ENCODE measurements at regions not wholly inside any gene's neighbourhood (a gene's known extent, or its start where the extent isn't known, plus 50 kb on each side); places are given as distances from the start of the nearest gene placed in this dataset.

DNA sequence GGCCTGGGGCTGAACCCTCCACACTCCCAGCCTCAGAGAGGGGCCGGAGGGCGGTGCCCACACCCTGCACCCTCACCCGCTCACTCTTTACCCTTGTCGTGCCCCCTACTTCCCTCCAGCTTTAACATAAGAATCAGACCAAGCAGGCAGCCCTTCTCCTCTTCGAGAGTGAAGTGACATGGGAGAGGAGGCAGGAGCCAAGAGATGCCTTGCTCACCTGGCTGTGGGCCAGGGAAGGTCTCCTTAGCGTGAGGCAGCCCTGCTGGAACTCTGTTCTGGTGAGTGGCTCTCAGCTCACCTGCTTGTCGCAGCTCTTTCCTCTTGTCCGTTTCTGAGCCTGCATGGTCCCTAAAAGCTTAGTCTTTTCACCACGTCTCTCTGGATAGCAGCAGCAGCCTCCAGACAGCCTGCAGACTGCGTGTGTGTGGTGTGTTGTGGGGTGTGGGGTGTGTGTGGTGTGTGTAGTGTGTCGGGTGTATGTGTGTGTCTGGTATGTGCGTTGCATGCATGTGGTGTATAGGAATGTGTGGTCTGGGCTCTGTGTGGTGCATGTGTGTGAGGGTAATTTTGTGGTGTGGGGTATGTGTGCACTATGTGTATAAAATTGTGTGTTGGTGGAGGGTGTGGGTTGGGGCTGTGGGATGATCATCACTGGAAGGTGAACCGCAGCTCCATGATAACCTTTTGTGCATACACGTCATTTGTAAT, 86.7 kb downstream of the CCDC185 start:
- WGBS (ENCODE audit: extremely low coverage, insufficient coverage, insufficient read length): 100% methylated on average over 1 of the region's 14 CpGs
- H2BK12ac ChIP-seq (ENCODE audit: low read length): no peak overlapping the region
- no peak overlapping the region for H4K91ac ChIP-seq (ENCODE audit: low read depth, low read length)
- H3K9me3 ChIP-seq (ENCODE audit: insufficient read depth, low read depth, low read length): no peaks in the 10 kb centered on the region
- no peaks in the 10 kb centered on the region for H3K79me2 ChIP-seq (ENCODE audit: control insufficient read depth, insufficient read depth, low read length, poor library complexity)
- no peak overlapping the region for H3K27ac ChIP-seq (ENCODE audit: low read depth, low read length)
- no peak overlapping the region for H3K14ac ChIP-seq (ENCODE audit: low read length)
- DNase-seq: no peak
- H3K4me2 ChIP-seq (ENCODE audit: low read length): no peak overlapping the region
- H3K27me3 ChIP-seq (ENCODE audit: insufficient read depth, low read length): no peaks in the 10 kb centered on the region
- H2BK5ac ChIP-seq (ENCODE audit: low read depth, low read length, poor library complexity): no peak overlapping the region
- no peak overlapping the region for H2BK120ac ChIP-seq (ENCODE audit: insufficient read depth, low read length, poor library complexity)
- H3K23ac ChIP-seq (ENCODE audit: low read length): no peak overlapping the region
- no peak overlapping the region for H3K18ac ChIP-seq (ENCODE audit: low read length)
- no peak overlapping the region for H3K4me3 ChIP-seq (ENCODE audit: low read depth, low read length)
- H3K4ac ChIP-seq (ENCODE audit: low read depth, low read length): no peak overlapping the region
- no peak overlapping the region for H3K9ac ChIP-seq (ENCODE audit: low read length)
- H4K12ac ChIP-seq (ENCODE audit: low read depth, low read length): no peak overlapping the region
- H3K79me1 ChIP-seq (ENCODE audit: low read length): no peaks in the 10 kb centered on the region
- H2AFZ ChIP-seq (ENCODE audit: insufficient read depth, low read length, poor library complexity): no peak overlapping the region
- H4K8ac ChIP-seq (ENCODE audit: low read depth, low read length): no peak overlapping the region
- H3K36me3 ChIP-seq (ENCODE audit: control insufficient read depth in 1 of 2, insufficient read depth in 2 of 2, low read length in 2 of 2): no peaks in the 10 kb centered on the region
- H3K4me1 ChIP-seq (ENCODE audit: control insufficient read depth in 1 of 2, insufficient read depth in 2 of 2, low read length in 2 of 2): no peaks in the 10 kb centered on the region
- H2AK5ac ChIP-seq (ENCODE audit: low read length): no peak overlapping the region

DNA sequence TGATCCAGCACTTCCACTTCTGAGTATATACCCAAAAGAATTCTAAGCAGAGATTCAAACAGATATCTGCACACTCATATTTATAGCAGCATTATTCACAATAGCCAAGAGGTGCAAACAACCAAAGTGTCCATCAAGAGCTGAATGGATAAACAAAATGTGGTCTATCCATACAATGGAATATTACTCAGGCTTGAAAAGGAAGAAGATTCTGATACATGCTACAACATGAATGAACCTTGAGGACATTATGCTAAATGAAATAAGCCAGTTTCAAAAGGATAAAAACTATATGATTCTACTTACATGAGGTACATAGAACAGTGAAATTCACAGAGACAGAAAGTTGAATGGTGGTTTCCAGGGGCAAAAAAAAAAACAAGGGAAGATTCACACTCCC, 88.9 kb downstream of the CCDC185 start:
- Histone ChIP-seq H4K8ac (ENCODE audit: low read depth, low read length) (no peak overlapping the region), H2AK5ac (ENCODE audit: low read length) (no peak overlapping the region), H3K27ac (ENCODE audit: low read depth, low read length) (no peak overlapping the region), H3K18ac (ENCODE audit: low read length) (no peak overlapping the region), H3K4me1 (ENCODE audit: control insufficient read depth in 1 of 2, insufficient read depth in 2 of 2, low read length in 2 of 2) (peaks cover 0 to 2% of the 10 kb centered on the region in 2 experiments), H3K79me2 (ENCODE audit: control insufficient read depth, insufficient read depth, low read length, poor library complexity) (no peaks in the 10 kb centered on the region), H2AFZ (ENCODE audit: insufficient read depth, low read length, poor library complexity) (no peak overlapping the region), H3K4ac (ENCODE audit: low read depth, low read length) (no peak overlapping the region), H3K9me3 (ENCODE audit: insufficient read depth, low read depth, low read length) (no peaks in the 10 kb centered on the region), H2BK12ac (ENCODE audit: low read length) (no peak overlapping the region), H3K36me3 (ENCODE audit: control insufficient read depth in 1 of 2, insufficient read depth in 2 of 2, low read length in 2 of 2) (no peaks in the 10 kb centered on the region), H3K23ac (ENCODE audit: low read length) (no peak overlapping the region), H3K79me1 (ENCODE audit: low read length) (no peaks in the 10 kb centered on the region), H3K14ac (ENCODE audit: low read length) (no peak overlapping the region), H3K27me3 (ENCODE audit: insufficient read depth, low read length) (no peaks in the 10 kb centered on the region), H4K12ac (ENCODE audit: low read depth, low read length) (no peak overlapping the region), H2BK5ac (ENCODE audit: low read depth, low read length, poor library complexity) (no peak overlapping the region), H3K4me2 (ENCODE audit: low read length) (no peak overlapping the region), H4K91ac (ENCODE audit: low read depth, low read length) (no peak overlapping the region), H3K4me3 (ENCODE audit: low read depth, low read length) (no peak overlapping the region), H3K9ac (ENCODE audit: low read length) (no peak overlapping the region), H2BK120ac (ENCODE audit: insufficient read depth, low read length, poor library complexity) (no peak overlapping the region)
- no peak for DNase-seq

DNA sequence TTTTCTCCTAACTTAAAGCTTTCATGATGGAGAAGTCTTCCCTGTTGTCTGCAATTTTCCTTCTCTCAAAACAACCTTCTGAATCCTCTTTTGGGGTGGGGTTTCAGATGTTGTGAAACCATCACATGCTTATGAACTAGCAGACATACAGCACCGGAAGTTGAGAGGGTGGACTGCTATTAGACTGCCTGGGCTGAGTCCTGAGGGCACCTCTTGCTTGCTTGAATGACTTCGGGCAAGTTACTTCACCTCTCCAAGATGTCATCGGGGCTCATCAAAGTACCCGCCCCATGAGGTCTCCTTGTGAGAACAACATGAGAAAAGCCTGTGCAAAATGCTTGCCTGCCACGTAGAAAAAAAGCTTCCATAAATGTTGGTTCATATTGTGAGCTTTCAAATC, 89.6 kb downstream of the CCDC185 start:
- DNase-seq: peak; percentile 55 to 59
- no peak overlapping the region for H2AFZ ChIP-seq (ENCODE audit: insufficient read depth, low read length, poor library complexity)
- H3K14ac ChIP-seq (ENCODE audit: low read length): no peak overlapping the region
- H3K23ac ChIP-seq (ENCODE audit: low read length): no peak overlapping the region
- no peak overlapping the region for H2BK120ac ChIP-seq (ENCODE audit: insufficient read depth, low read length, poor library complexity)
- no peak overlapping the region for H2AK5ac ChIP-seq (ENCODE audit: low read length)
- H4K8ac ChIP-seq (ENCODE audit: low read depth, low read length): no peak overlapping the region
- no peak overlapping the region for H3K9ac ChIP-seq (ENCODE audit: low read length)
- H4K91ac ChIP-seq (ENCODE audit: low read depth, low read length): no peak overlapping the region
- WGBS (ENCODE audit: extremely low coverage, insufficient coverage, insufficient read length): no CpG with 5 or more reads among the region's 5 CpGs
- H3K79me2 ChIP-seq (ENCODE audit: control insufficient read depth, insufficient read depth, low read length, poor library complexity): no peaks in the 10 kb centered on the region
- H3K27ac ChIP-seq (ENCODE audit: low read depth, low read length): no peak overlapping the region
- H3K4me1 ChIP-seq (ENCODE audit: control insufficient read depth in 1 of 2, insufficient read depth in 2 of 2, low read length in 2 of 2): peaks cover 0 to 8% of the 10 kb centered on the region in 2 experiments
- no peak overlapping the region for H3K4me2 ChIP-seq (ENCODE audit: low read length)
- no peaks in the 10 kb centered on the region for H3K27me3 ChIP-seq (ENCODE audit: insufficient read depth, low read length)
- H2BK12ac ChIP-seq (ENCODE audit: low read length): no peak overlapping the region
- H3K79me1 ChIP-seq (ENCODE audit: low read length): no peaks in the 10 kb centered on the region
- no peaks in the 10 kb centered on the region for H3K9me3 ChIP-seq (ENCODE audit: insufficient read depth, low read depth, low read length)
- H3K4ac ChIP-seq (ENCODE audit: low read depth, low read length): no peak overlapping the region
- no peak overlapping the region for H2BK5ac ChIP-seq (ENCODE audit: low read depth, low read length, poor library complexity)
- no peaks in the 10 kb centered on the region for H3K36me3 ChIP-seq (ENCODE audit: control insufficient read depth in 1 of 2, insufficient read depth in 2 of 2, low read length in 2 of 2)
- no peak overlapping the region for H4K12ac ChIP-seq (ENCODE audit: low read depth, low read length)
- H3K18ac ChIP-seq (ENCODE audit: low read length): no peak overlapping the region
- no peak overlapping the region for H3K4me3 ChIP-seq (ENCODE audit: low read depth, low read length)

DNA sequence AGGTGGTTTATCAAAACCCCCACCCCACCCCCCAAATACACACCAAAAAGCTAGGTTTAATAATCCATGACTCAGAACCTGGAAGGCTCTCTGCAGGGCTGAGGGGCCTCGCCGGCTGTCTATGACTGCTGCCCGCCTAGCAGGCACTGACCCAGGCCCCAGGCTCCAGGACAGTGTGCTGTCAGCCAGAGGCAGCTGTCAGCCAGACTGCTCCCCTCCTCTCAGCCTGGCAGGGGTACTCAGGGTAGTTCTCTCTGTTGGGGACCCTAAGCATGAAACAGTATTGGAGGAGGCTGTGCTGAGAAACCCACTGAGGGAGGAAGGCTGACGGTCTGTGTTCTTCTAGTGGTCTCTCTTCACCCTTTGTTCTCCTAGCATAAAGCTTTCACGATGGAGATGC, 90.3 kb downstream of the CCDC185 start:
- no peak overlapping the region for H4K8ac ChIP-seq (ENCODE audit: low read depth, low read length)
- no peaks in the 10 kb centered on the region for H3K36me3 ChIP-seq (ENCODE audit: control insufficient read depth in 1 of 2, insufficient read depth in 2 of 2, low read length in 2 of 2)
- H3K9me3 ChIP-seq (ENCODE audit: insufficient read depth, low read depth, low read length): no peaks in the 10 kb centered on the region
- H3K4me1 ChIP-seq (ENCODE audit: control insufficient read depth in 1 of 2, insufficient read depth in 2 of 2, low read length in 2 of 2): peaks cover 3 to 12% of the 10 kb centered on the region in 2 experiments
- no peak overlapping the region for H3K9ac ChIP-seq (ENCODE audit: low read length)
- no peak overlapping the region for H3K4me3 ChIP-seq (ENCODE audit: low read depth, low read length)
- no peak overlapping the region for H3K27ac ChIP-seq (ENCODE audit: low read depth, low read length)
- WGBS (ENCODE audit: extremely low coverage, insufficient coverage, insufficient read length): no CpG with 5 or more reads among the region's 5 CpGs
- H2AFZ ChIP-seq (ENCODE audit: insufficient read depth, low read length, poor library complexity): no peak overlapping the region
- H3K27me3 ChIP-seq (ENCODE audit: insufficient read depth, low read length): no peaks in the 10 kb centered on the region
- H3K18ac ChIP-seq (ENCODE audit: low read length): no peak overlapping the region
- no peak overlapping the region for H2BK5ac ChIP-seq (ENCODE audit: low read depth, low read length, poor library complexity)
- H3K23ac ChIP-seq (ENCODE audit: low read length): no peak overlapping the region
- no peak overlapping the region for H2AK5ac ChIP-seq (ENCODE audit: low read length)
- no peak overlapping the region for H3K14ac ChIP-seq (ENCODE audit: low read length)
- no peak overlapping the region for H2BK12ac ChIP-seq (ENCODE audit: low read length)
- H2BK120ac ChIP-seq (ENCODE audit: insufficient read depth, low read length, poor library complexity): no peak overlapping the region
- no peak for DNase-seq
- H3K79me1 ChIP-seq (ENCODE audit: low read length): no peaks in the 10 kb centered on the region
- H3K4me2 ChIP-seq (ENCODE audit: low read length): no peak overlapping the region
- H4K91ac ChIP-seq (ENCODE audit: low read depth, low read length): no peak overlapping the region
- no peak overlapping the region for H3K4ac ChIP-seq (ENCODE audit: low read depth, low read length)
- H4K12ac ChIP-seq (ENCODE audit: low read depth, low read length): no peak overlapping the region
- H3K79me2 ChIP-seq (ENCODE audit: control insufficient read depth, insufficient read depth, low read length, poor library complexity): no peaks in the 10 kb centered on the region

Measured in trophoblast cell (in vitro differentiated cells and primary cell).